ENCODE measurements at regions not wholly inside any gene's neighbourhood (a gene's known extent, or its start where the extent isn't known, plus 50 kb on each side); places are given as distances from the start of the nearest gene placed in this dataset.

DNA sequence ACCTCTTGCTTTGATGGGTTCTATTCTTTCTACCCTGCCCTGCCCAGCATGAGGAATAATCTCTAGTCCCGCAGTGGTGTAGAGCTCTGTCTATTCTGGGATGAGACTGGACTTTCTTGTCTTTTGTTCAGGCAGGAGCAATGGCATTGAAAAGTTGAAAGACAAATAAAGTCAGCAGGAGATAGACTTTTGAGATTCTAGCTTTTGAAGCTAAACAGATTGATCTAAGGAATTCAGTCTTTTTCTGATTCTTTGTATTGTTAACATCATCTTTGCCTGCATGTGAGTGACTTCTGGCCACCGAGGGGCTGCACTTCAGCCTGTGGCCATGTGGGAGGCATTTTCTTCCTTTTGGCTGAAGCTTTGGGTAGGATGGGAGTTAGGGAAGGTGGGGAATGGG lies 132.4 kb downstream of the MRPL57 start (continued):
- TF ChIP-seq, protein P1, sequence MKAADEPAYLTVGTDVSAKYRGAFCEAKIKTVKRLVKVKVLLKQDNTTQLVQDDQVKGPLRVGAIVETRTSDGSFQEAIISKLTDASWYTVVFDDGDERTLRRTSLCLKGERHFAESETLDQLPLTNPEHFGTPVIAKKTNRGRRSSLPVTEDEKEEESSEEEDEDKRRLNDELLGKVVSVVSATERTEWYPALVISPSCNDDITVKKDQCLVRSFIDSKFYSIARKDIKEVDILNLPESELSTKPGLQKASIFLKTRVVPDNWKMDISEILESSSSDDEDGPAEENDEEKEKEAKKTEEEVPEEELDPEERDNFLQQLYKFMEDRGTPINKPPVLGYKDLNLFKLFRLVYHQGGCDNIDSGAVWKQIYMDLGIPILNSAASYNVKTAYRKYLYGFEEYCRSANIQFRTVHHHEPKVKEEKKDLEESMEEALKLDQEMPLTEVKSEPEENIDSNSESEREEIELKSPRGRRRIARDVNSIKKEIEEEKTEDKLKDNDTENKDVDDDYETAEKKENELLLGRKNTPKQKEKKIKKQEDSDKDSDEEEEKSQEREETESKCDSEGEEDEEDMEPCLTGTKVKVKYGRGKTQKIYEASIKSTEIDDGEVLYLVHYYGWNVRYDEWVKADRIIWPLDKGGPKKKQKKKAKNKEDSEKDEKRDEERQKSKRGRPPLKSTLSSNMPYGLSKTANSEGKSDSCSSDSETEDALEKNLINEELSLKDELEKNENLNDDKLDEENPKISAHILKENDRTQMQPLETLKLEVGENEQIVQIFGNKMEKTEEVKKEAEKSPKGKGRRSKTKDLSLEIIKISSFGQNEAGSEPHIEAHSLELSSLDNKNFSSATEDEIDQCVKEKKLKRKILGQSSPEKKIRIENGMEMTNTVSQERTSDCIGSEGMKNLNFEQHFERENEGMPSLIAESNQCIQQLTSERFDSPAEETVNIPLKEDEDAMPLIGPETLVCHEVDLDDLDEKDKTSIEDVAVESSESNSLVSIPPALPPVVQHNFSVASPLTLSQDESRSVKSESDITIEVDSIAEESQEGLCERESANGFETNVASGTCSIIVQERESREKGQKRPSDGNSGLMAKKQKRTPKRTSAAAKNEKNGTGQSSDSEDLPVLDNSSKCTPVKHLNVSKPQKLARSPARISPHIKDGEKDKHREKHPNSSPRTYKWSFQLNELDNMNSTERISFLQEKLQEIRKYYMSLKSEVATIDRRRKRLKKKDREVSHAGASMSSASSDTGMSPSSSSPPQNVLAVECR (CRISPR knock-in tag; IDR thresholded peaks at IDR 0.05; ENCODE audit: borderline replicate concordance): no peak

DNA sequence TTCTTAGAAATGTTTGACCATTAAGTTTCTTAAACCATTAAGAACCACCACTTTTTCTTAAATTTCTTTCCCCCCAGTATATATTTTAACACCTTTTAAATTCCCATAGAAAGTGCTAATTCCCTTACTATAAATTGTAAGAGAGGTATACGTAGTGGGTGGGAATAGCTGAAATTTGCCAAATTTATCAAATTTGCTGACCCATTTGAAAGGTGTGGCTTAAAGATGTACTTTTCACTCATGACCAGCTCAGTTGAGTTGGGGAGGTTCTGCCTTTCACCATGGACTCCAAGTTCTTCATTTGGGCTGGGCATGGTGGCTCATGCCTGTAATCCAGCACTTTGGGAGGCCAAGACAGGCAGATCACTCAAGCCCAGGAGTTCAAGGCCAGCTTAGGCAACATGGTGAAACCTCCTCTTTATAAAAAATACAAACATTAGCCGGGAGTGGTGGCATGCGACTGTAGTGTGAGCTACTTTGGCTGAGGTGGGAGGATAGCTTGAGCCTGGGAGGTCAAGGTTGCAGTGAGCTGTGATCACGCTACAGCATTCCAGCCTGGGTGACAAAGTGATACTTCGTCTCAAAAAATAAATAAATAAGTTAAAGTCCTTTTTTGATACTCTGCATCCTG lies 133.2 kb downstream of the MRPL57 start:
- no peak overlapping the region for H3K4me3 ChIP-seq (replicated peaks in 1 of 3; ENCODE audit: insufficient read depth in 1 of 3, low read depth in 2 of 3, low read length in 3 of 3)
- FAIRE-seq (no peak), ATAC-seq (peak; percentile 84), DNase-seq (ENCODE audit: low spot score) (peak; percentile 41)
- no peak overlapping the region for H3K27ac ChIP-seq (ENCODE audit: extremely low read length, insufficient read depth, low read length)
- 37% methylated on average over 5 of the region's 5 CpGs for WGBS (ENCODE audit: low lambda C conversion rate)
- BruUV-seq (replicated peaks): no TSS peak
- H3K79me2 ChIP-seq (ENCODE audit: insufficient read depth, low read length): no peaks in the 10 kb centered on the region
- no peaks in the 10 kb centered on the region for H3K27me3 ChIP-seq (ENCODE audit: control insufficient read depth in 1 of 2, insufficient read depth in 2 of 2, low read length in 2 of 2)
- peaks cover 8% of the 10 kb centered on the region for H3K4me1 ChIP-seq (ENCODE audit: insufficient read depth, low read length)
- no peaks in the 10 kb centered on the region for H3K36me3 ChIP-seq (replicated peaks in 1 of 2; ENCODE audit: control insufficient read depth in 1 of 2, insufficient read depth in 2 of 2, low read length in 2 of 2)
- ChIA-PET CTCF (ENCODE audit: low intra/inter-chr PET ratio, low total read pairs) (no interaction called here), POLR2A (interaction anchor here (1.1 kb wide), 1 partner anchor 294 kb away, joined by 3 read pairs; no protein-coding TSS in a partner anchor)
- intact Hi-C loops (cut with micrococcal nuclease; ENCODE audit: unreplicated experiment): no loop called here
- no peak overlapping the region for H2AFZ ChIP-seq (ENCODE audit: low read length)
- H3K9me3 ChIP-seq (ENCODE audit: low read length): no peaks in the 10 kb centered on the region
- H3K4me2 ChIP-seq (ENCODE audit: low read depth, low read length): no peak overlapping the region
- H3K9ac ChIP-seq (ENCODE audit: insufficient read depth, low read depth, low read length): no peak overlapping the region
- in situ Hi-C loops (cut with HindIII; ENCODE audit: extremely low pct_ligation_motif_present, low pct_unique_long_range_greater_than_20kb): no loop called here
- H4K20me1 ChIP-seq (ENCODE audit: insufficient read depth, low read length): no peaks in the 10 kb centered on the region
- TF ChIP-seq ARHGAP35 (CRISPR knock-in tag; IDR thresholded peaks at IDR 0.05; ENCODE audit: borderline replicate concordance) (no peak), REPIN1 (CRISPR knock-in tag; IDR thresholded peaks at IDR 0.05; ENCODE audit: borderline replicate concordance, low read depth) (no peak), DBP (CRISPR knock-in tag; IDR thresholded peaks at IDR 0.05; ENCODE audit: not compliant biosample characterization) (no peak), RARA (CRISPR knock-in tag; IDR thresholded peaks at IDR 0.05) (no peak), PAX8 (CRISPR knock-in tag; IDR thresholded peaks at IDR 0.05; ENCODE audit: borderline replicate concordance) (no peak), NRL (CRISPR knock-in tag; IDR thresholded peaks at IDR 0.05; ENCODE audit: borderline replicate concordance) (no peak), NAIF1 (CRISPR knock-in tag; IDR thresholded peaks at IDR 0.05; ENCODE audit: borderline replicate concordance) (no peak), NCOA2 (CRISPR knock-in tag; IDR thresholded peaks at IDR 0.05) (0 out of 2 replicates have a peak, but pooled peaks have one; percentile 32), HNF4A (CRISPR knock-in tag; IDR thresholded peaks at IDR 0.05) (peak; percentile 47; the same call in 1 of the 2 replicates), ZNF432 (CRISPR knock-in tag; IDR thresholded peaks at IDR 0.05; ENCODE audit: borderline replicate concordance) (no peak), GLI4 (CRISPR knock-in tag; IDR thresholded peaks at IDR 0.05; ENCODE audit: borderline replicate concordance) (no peak), MAFK (conservative IDR thresholded peaks at IDR 0.05 in 1 of 2, IDR thresholded peaks at IDR 0.05 in 1 of 2; ENCODE audit: low read length in 2 of 2) (peak; percentile 69 to 79; a peak in 3 of 4 replicates), KDM1A (CRISPR knock-in tag; IDR thresholded peaks at IDR 0.05) (no peak), KMT2A (CRISPR knock-in tag; IDR thresholded peaks at IDR 0.05) (no peak)
- TF ChIP-seq, protein P2, sequence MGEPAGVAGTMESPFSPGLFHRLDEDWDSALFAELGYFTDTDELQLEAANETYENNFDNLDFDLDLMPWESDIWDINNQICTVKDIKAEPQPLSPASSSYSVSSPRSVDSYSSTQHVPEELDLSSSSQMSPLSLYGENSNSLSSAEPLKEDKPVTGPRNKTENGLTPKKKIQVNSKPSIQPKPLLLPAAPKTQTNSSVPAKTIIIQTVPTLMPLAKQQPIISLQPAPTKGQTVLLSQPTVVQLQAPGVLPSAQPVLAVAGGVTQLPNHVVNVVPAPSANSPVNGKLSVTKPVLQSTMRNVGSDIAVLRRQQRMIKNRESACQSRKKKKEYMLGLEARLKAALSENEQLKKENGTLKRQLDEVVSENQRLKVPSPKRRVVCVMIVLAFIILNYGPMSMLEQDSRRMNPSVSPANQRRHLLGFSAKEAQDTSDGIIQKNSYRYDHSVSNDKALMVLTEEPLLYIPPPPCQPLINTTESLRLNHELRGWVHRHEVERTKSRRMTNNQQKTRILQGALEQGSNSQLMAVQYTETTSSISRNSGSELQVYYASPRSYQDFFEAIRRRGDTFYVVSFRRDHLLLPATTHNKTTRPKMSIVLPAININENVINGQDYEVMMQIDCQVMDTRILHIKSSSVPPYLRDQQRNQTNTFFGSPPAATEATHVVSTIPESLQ (CRISPR knock-in tag; conservative IDR thresholded peaks at IDR 0.05): no peak
